ENCODE measurements at regions not wholly inside any gene's neighbourhood (a gene's known extent, or its start where the extent isn't known, plus 50 kb on each side); places are given as distances from the start of the nearest gene placed in this dataset.
"Not testable (repeated sequence)": the region's sequence is repeated elsewhere in the genome, so short reads cannot be mapped to it uniquely, and the experiment has no call there.

- DNase-seq, result no peak
These were observed 448.0 kb downstream of the MIAT start for GRCh38 chr22:27105142-27106025.

GRCh38 chr22:27106985-27107384 lies 449.6 kb downstream of the MIAT start:
- DNase-seq, result no peak

DNA sequence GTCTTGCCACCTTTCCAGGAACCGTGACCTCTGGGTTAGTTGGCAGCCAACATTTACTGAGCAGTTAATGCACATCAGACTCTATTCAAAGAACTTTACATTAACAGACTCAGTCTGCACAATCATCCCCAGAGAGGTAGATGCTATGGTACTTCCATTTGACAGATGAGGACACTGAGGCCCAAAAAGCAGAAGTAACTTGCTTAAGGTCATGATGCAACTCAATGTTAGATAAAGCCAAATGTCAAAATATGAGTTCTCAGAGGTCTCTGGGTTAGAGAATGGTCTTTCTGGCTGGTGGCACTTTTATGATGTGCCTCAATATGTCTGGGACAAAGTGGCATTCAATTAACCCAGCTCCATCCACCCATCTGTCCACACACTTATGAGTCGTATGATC lies 450.0 kb downstream of the MIAT start:
- no peak for DNase-seq

- no peak for DNase-seq
These were observed 450.4 kb downstream of the MIAT start for GRCh38 chr22:27107824-27108223.

DNA sequence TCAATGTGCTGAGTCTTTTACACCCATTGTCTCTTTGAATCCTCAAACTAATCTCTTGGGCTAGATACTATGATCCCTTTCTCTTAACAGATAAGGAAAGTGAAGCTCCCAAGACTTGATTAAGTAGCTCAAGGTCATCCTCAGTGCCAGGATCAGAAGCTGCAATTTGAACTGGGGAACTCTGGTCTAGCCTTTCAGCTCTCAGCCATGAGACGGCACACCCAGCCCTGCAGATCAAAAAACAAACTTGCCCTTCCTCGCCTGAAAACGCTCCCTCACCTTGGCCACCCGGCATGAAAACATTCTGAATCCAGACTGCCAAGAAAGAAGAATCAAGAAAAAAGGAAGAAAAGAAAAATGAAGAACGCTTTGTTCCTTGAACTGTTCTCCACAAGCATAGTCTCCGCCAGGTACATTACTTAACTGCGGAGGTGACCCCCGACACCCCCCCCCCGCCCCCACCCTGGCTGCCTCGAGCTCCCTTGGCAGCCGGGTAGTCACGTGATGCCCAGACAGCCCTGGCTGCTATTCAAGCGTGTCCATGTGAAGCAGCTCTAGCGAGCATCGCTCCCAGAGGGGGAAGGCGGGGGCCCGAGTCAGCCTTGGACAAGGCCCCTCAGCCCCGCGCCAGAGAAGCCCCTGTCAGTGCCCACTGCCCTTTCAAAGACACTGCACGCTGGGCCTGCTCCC lies 451.2 kb downstream of the MIAT start:
- no peak for DNase-seq

DNA sequence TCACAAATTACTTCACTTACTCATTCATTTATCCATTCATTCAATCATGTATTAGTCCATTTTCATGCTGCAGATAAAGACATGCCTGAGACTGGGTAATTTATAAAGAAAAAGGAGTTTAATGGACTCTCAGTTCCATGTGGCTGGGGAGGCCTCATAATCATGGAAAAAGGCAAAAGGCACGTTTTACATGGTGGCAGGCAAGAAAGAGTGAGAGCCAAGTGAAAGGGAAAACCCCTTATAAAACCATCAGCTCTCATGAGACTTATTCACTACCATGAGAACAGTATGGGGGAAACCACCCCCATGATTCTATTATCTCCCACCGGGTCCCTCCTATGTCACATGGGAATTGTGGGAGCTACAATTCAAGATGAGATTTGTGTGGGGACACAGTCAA lies 452.0 kb downstream of the MIAT start:
- DNase-seq, result not testable (repeated sequence)

GRCh38 chr22:27110665-27111451 lies 453.5 kb downstream of the MIAT start:
- DNase-seq, result no peak

- no peak for DNase-seq
These were observed 454.6 kb downstream of the MIAT start for GRCh38 chr22:27111796-27112672.

GRCh38 chr22:27113211-27113635 lies 455.8 kb downstream of the MIAT start:
- DNase-seq, result no peak

- DNase-seq, result no peak
These were observed 456.3 kb downstream of the MIAT start for GRCh38 chr22:27113641-27114040.

- no peak for DNase-seq
These were observed 456.8 kb downstream of the MIAT start for GRCh38 chr22:27114186-27114585.

DNA sequence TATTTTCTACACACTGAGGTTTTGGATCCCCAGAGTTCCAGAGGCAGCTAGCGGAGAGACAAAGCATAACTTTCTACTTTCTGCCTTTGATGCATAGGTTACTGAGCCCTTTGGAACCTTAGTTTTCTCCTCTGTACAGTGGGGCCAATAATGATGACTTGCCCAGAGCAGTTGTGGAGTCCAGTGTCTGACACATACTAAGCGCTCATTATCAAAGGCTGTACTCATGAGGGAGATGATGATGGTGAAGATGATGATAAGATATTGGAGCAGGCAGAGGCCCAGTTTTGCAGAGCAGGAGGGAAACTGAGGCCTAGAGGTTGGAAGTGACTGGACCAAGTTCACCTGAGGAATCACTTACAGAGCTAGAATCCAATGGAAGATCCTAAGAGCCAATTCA lies 458.0 kb downstream of the MIAT start:
- DNase-seq, result no peak

DNA sequence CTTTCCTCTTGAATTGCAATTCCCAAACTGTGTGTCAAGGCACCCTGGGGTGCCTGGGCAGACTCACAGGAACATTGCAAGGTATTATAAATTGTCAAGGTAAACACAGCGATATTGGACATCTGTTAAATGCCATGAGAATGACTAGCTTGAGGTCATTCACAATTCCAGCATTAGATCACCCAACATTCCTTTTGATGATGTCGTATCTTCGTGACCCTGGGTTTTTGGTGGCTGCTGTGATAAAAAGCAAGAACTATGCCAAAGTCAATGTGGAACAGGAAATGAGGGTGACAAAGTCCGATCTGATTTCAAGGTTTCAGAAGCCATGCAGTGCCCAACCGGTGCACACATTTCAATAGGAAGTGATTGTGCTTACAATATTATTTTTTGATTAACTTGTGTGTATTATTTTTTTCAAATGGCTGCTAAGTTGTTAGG lies 458.4 kb downstream of the MIAT start:
- DNase-seq, result no peak

DNA sequence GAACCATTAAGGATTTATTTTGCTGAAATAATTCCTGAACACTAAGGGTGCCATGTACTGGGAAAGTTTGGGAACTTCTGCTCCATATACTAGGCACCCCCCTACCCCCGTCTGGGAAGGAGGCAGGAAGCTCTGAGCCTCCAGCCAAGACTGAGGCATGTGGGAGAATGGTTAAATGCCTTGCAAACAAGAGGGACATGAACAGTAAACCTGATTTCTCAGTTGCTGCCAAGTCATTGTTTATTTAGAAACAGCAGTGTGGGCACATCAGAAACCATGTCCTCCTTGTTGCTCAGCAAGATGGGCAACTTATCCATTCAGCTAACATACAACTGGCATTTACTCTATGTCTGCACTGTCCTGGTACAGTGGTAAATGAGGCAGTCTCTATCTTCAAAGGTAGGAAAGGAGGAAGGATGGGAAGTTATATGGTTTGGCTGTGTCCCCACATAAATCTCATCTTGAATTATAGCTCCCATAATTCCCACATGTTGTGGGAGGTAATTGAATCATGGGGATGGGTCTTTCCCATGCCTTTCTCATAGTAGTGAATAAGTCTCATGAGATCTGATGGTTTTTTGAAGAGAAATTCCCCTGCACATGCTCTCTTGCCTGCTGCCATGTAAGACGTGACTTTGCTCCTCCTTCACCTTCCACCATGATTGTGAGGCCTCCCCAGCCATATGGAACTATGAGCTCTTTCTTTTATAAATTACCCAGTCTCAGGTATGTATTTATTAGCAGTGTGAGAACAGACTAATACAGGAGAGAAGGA lies 459.1 kb downstream of the MIAT start:
- DNase-seq, result no peak

DNA sequence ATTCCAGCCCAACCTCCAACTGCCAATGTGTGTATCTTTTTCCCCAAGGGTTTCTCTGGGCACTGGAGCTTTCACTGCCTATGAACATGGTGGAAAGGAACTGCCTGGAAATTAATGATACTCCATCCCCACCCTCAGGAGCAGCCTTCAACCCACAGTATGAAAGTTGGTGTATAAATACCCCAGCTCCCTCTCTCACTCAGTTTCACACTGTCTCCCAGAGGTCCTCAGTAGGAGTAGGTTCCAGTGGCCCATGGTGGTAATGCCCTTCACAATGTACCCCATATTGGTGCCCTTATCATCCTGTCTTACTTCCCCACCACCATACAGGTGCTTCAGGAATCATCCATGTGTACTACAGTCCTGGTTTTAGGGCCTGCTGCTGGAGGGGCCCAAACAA lies 462.6 kb downstream of the MIAT start:
- no peak for DNase-seq

GRCh38 chr22:27122574-27122973 lies 465.2 kb downstream of the MIAT start:
- DNase-seq, result no peak

DNA sequence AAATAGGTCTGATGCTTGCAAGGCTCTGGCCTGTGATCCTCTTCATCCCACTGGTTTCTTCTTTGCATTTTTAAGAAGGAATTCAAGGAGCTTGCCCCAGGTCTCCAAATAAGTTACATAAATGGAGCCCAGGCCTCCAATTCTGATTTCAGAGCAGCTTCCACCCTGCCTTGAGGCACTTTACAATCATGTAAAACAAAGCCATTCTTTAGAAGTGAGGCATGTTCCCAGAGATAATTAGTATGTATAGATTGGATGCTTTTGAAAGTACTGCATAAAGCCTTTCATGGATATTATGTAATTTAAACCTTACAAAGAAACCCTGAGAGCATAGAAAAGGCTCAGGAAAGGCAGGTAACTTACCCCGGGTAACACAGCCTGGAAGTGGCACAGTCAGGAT lies 466.5 kb downstream of the MIAT start:
- no peak for DNase-seq

GRCh38 chr22:27124351-27124966 lies 467.1 kb downstream of the MIAT start:
- no peak for DNase-seq

DNA sequence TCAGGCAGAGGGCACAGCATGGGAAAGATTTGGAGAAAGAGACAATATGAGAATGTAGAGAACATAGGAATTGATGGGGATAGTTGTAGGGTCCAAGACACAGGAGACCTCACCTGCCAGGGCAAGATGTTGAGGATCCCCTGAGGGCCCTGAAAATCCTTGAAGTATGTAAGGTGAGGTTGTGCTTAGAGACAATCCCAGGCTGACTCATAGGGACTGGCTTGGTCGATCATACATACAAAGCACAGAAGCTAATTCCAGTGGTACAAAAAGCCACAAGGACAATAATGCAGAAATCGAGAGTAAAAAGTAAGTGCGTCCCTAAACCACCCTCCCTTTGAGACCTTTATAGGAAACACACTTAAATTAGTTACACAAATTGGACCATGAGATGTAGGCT lies 468.2 kb downstream of the MIAT start:
- no peak for DNase-seq

DNA sequence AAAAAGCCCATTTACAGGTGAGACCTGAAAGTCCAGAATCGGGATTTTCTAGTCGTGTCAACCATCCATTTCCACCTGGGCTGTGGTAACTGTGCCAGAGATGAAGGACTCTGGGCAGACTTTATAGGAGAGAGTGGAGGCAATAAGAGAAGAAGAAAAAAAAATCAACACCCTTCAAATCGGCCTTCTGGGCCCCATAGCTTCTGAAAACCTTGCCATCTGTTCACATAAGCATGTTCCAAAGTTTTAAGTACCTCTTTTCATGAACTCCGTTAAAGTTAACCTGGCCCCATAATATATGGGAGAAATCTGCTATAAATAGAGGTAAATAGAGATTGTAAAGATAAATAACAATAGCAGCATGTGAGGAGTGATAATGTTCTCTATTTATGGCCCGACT lies 470.5 kb downstream of the MIAT start:
- no peak for DNase-seq

- DNase-seq, result no peak
These were observed 471.2 kb downstream of the MIAT start for GRCh38 chr22:27128461-27129085.

Measured in NCI-H2107 (cell line).